BJ (cell line): ENCODE measurements at regions not wholly inside any gene's neighbourhood (a gene's known extent, or its start where the extent isn't known, plus 50 kb on each side); places are given as distances from the start of the nearest gene placed in this dataset.
"Not testable (repeated sequence)": the region's sequence is repeated elsewhere in the genome, so short reads cannot be mapped to it uniquely, and the experiment has no call there.

Experiments used
- CTCF ChIA-PET: fragments of 350-600 bp; formaldehyde crosslinking; extraction: SDS; loops from one replicate; lab custom pipeline; 2021; ENCODE audit warnings: antibody characterized with exemption, inconsistent platforms; lab: Yijun Ruan, JAX
- POLR2A ChIA-PET: fragments of 300-600 bp; sonication (Branson Sonifier 250); formaldehyde crosslinking; extraction: SDS; loops from one replicate; lab custom pipeline; 2021; ENCODE audit warnings: antibody characterized with exemption; lab: Charles Lee
- DNase-seq: peaks from one replicate; pipeline ENCODE4 v3.0.0-alpha.2; 2011; ENCODE audit warnings: low read depth
- H3K27me3 ChIP-seq: 2 replicates; pipeline ENCODE4 v1.6.0; 2011; ENCODE audit warnings: low read length; ENCODE audit not compliant: control insufficient read depth, insufficient read depth
- H3K36me3 ChIP-seq: 2 replicates; pipeline ENCODE4 v1.5.1; 2011; ENCODE audit warnings: low read length; ENCODE audit not compliant: control insufficient read depth, insufficient read depth
- H3K4me3 ChIP-seq: 2 replicates; pipeline ENCODE4 v1.5.1; 2011; ENCODE audit warnings: low read depth, mild to moderate bottlenecking, control low read depth, low read length
- CTCF ChIP-seq: IDR thresholded peaks from 2 replicates; pipeline ENCODE4 v1.5.1; 2011; ENCODE audit warnings: low read depth, mild to moderate bottlenecking, control low read depth, inconsistent platforms, low read length, moderate library complexity; ENCODE audit not compliant: insufficient read depth

DNA sequence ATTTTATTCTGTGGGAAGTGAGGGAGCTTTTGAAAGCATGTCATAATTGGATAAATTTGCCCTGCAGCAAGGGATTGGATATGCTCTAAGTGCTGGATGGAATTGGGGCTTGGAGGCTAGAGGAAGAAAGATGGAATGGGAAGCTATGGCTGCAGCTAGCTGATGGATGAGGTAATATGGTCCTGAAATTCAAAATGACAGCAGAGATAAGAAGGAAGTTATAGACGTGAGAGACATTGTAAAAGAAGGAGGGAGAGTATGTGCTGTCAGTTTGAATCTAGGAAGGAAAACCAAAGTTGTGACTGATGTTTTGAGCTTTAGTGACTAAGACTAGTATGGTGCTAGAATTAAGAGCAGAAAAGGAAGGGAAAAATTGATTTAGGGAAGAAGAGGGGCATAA is 299.9 kb upstream of the SPAG17 start:
- ChIA-PET POLR2A (no interaction called here), CTCF (no interaction called here)
- no peak for DNase-seq
- no peaks in the 10 kb centered on the region for H3K36me3 ChIP-seq
- H3K4me3 ChIP-seq, result no peak overlapping the region
- no peak for TF ChIP-seq CTCF
- no peaks in the 10 kb centered on the region for H3K27me3 ChIP-seq

GRCh38 chr1:118483245-118484006 is 298.4 kb upstream of the SPAG17 start:
- no peak for TF ChIP-seq CTCF
- H3K4me3 ChIP-seq, result no peak overlapping the region
- POLR2A ChIA-PET, result no interaction called here
- H3K27me3 ChIP-seq, result no peaks in the 10 kb centered on the region
- no peak for DNase-seq
- CTCF ChIA-PET, result no interaction called here
- H3K36me3 ChIP-seq, result no peaks in the 10 kb centered on the region

GRCh38 chr1:118481126-118481525 is 296.1 kb upstream of the SPAG17 start:
- CTCF ChIA-PET, result no interaction called here
- no peaks in the 10 kb centered on the region for H3K36me3 ChIP-seq
- no peaks in the 10 kb centered on the region for H3K27me3 ChIP-seq
- POLR2A ChIA-PET, result no interaction called here
- TF ChIP-seq CTCF, result no peak
- H3K4me3 ChIP-seq, result no peak overlapping the region
- DNase-seq, result no peak

DNA sequence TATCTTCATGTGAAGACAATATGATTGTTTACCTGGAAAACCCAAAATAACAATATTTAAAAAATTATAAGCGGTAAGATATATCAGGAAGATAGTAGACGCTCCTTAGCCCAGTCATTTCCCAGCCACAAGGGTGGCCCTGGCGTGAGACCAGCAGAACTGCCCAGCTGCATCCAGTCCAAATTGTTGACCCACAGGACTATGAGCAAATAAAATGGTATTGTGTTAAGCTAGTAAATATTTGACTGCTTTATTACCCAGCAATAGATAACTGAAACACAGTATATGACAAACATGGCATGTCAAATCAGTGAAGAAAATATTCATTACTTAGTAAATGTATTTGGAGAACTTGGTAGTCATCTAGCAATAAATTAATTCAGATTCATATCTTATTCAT is 294.3 kb upstream of the SPAG17 start:
- no peak for DNase-seq
- POLR2A ChIA-PET, result no interaction called here
- CTCF ChIA-PET, result no interaction called here
- no peak for TF ChIP-seq CTCF
- Histone ChIP-seq H3K4me3 (no peak overlapping the region), H3K36me3 (no peaks in the 10 kb centered on the region), H3K27me3 (no peaks in the 10 kb centered on the region)

GRCh38 chr1:118473825-118474224 is 288.8 kb upstream of the SPAG17 start:
- no peak for DNase-seq
- no peaks in the 10 kb centered on the region for H3K27me3 ChIP-seq
- CTCF ChIA-PET, result no interaction called here
- no peak for TF ChIP-seq CTCF
- no peaks in the 10 kb centered on the region for H3K36me3 ChIP-seq
- no peak overlapping the region for H3K4me3 ChIP-seq
- POLR2A ChIA-PET, result no interaction called here

DNA sequence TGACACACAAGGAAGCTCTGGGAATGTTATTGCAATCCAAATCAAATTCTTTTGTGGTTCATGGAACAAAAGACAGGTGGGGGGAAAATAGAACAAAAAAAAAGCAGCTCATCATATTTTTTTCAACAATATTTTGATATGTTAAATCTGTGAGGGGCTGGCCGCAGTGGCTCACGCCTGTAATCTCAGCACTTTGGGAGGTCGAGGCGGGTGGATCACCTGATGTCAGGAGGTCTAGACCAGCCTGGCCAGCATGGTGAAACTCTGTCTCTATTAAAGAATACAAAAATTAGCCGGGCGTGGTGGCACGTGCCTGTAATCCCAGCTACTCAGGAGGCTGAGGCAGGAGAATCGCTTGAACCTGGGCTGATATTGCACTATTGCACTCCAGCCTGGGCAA is 279.4 kb upstream of the SPAG17 start:
- CTCF ChIA-PET, result interaction anchor here (0.7 kb wide), 1 partner anchor 125 kb away, joined by 3 read pairs; no protein-coding TSS in a partner anchor
- H3K36me3 ChIP-seq, POLR2A ChIA-PET, H3K4me3 ChIP-seq, DNase-seq, H3K27me3 ChIP-seq: not testable (repeated sequence)
